Activated T-cell treated with anti-CD3 and anti-CD28 coated beads, Interleukin-2, amount 50 U/mL, for 72 hours (primary cell): ENCODE measurements at regions not wholly inside any gene's neighbourhood (a gene's known extent, or its start where the extent isn't known, plus 50 kb on each side); places are given as distances from the start of the nearest gene placed in this dataset.

ENCODE experiments used
- ATAC-seq, 2 donors: fragments of 150-1000 bp; cut with Tn5 transposase; replicated peaks in 1 of 2; 2 replicates each; pipeline ENCODE4 v1.10.0; 2021; ENCODE audit warnings: moderate library complexity in 2 of 2, mild to moderate bottlenecking in 1 of 2
- DNase-seq, 2 donors: peaks; one replicate each; pipeline ENCODE4 v3.0.0; 2021 to 2022; ENCODE audit warnings: mixed read lengths in 1 of 2
- H3K27ac Mint-ChIP-seq: one replicate; pipeline ENCODE4 v1.8.0; 2022; ENCODE audit warnings: mild to moderate bottlenecking, moderate library complexity, mixed read lengths
- H3K27me3 Mint-ChIP-seq: one replicate; pipeline ENCODE4 v1.8.0; 2022; ENCODE audit warnings: low read depth, mixed read lengths
- H3K36me3 Mint-ChIP-seq, 2 donors: one replicate each; pipeline ENCODE4 v1.8.0; 2022; ENCODE audit warnings: mixed read lengths in 2 of 2, mild to moderate bottlenecking in 1 of 2; ENCODE audit not compliant: insufficient read depth in 2 of 2
- H3K4me1 Mint-ChIP-seq: one replicate; pipeline ENCODE4 v1.8.0; 2022; ENCODE audit warnings: low read depth, mixed read lengths
- H3K4me3 Mint-ChIP-seq, 2 donors: one replicate each; pipeline ENCODE4 v1.8.0; 2022; ENCODE audit warnings: mild to moderate bottlenecking in 2 of 2, mixed read lengths in 2 of 2, moderate library complexity in 2 of 2
- H3K9me3 Mint-ChIP-seq, 2 donors: one replicate each; pipeline ENCODE4 v1.8.0; 2022; ENCODE audit warnings: mixed read lengths in 2 of 2

- H3K27ac Mint-ChIP-seq: no peak overlapping the region
- H3K4me3 Mint-ChIP-seq: no peak overlapping the region
- ATAC-seq (no peak), DNase-seq (no peak)
- no peaks in the 10 kb centered on the region for H3K27me3 Mint-ChIP-seq
- peaks cover 21% of the 10 kb centered on the region for H3K4me1 Mint-ChIP-seq
- H3K9me3 Mint-ChIP-seq: no peaks in the 10 kb centered on the region
- peaks cover 0 to 2% of the 10 kb centered on the region in 2 donors for H3K36me3 Mint-ChIP-seq
Measured at GRCh38 chr21:36232641-36233040, 76.0 kb downstream of the DOP1B start.

- ATAC-seq (no peak), DNase-seq (no peak)
- Mint-ChIP-seq H3K9me3 (no peaks in the 10 kb centered on the region), H3K4me1 (peaks cover 21% of the 10 kb centered on the region), H3K4me3 (no peak overlapping the region), H3K27ac (no peak overlapping the region), H3K36me3 (peaks cover 0 to 2% of the 10 kb centered on the region in 2 donors), H3K27me3 (no peaks in the 10 kb centered on the region)
Measured at GRCh38 chr21:36235058-36235582, 78.5 kb downstream of the DOP1B start.

GRCh38 chr21:36236052-36236730, 79.6 kb downstream of the DOP1B start:
- Mint-ChIP-seq H3K36me3 (peaks cover 0 to 2% of the 10 kb centered on the region in 2 donors), H3K4me3 (no peak overlapping the region), H3K27ac (peak overlapping the region; percentile 18), H3K9me3 (no peaks in the 10 kb centered on the region), H3K27me3 (no peaks in the 10 kb centered on the region), H3K4me1 (peaks cover 21% of the 10 kb centered on the region)
- ATAC-seq (no peak), DNase-seq (no peak)

- no peaks in the 10 kb centered on the region for H3K27me3 Mint-ChIP-seq
- H3K4me1 Mint-ChIP-seq: peaks cover 21% of the 10 kb centered on the region
- DNase-seq: no peak
- ATAC-seq: no peak
- H3K9me3 Mint-ChIP-seq: no peaks in the 10 kb centered on the region
- H3K36me3 Mint-ChIP-seq: peaks cover 0 to under 1% of the 10 kb centered on the region in 2 donors
- no peak overlapping the region for H3K4me3 Mint-ChIP-seq
- no peak overlapping the region for H3K27ac Mint-ChIP-seq
Measured at GRCh38 chr21:36237441-36237840, 80.8 kb downstream of the DOP1B start.

GRCh38 chr21:36239585-36239984, 80.4 kb upstream of the MORC3 start:
- Mint-ChIP-seq H3K4me1 (peaks cover 5% of the 10 kb centered on the region), H3K9me3 (no peaks in the 10 kb centered on the region), H3K4me3 (no peak overlapping the region), H3K27ac (no peak overlapping the region), H3K27me3 (no peaks in the 10 kb centered on the region), H3K36me3 (peaks cover 0 to 2% of the 10 kb centered on the region in 2 donors)
- DNase-seq: no peak
- no peak for ATAC-seq

GRCh38 chr21:36241717-36242116, 78.3 kb upstream of the MORC3 start:
- DNase-seq: no peak
- peaks cover 3 to 4% of the 10 kb centered on the region in 2 donors for H3K36me3 Mint-ChIP-seq

GRCh38 chr21:36245115-36245514, 74.9 kb upstream of the MORC3 start:
- Mint-ChIP-seq H3K4me1 (no peaks in the 10 kb centered on the region), H3K27me3 (no peaks in the 10 kb centered on the region), H3K27ac (no peak overlapping the region), H3K9me3 (no peaks in the 10 kb centered on the region), H3K36me3 (peaks cover 3 to 4% of the 10 kb centered on the region in 2 donors), H3K4me3 (no peak overlapping the region)
- ATAC-seq: no peak
- DNase-seq: no peak

More at GRCh38 chr21:36241717-36242116, 78.3 kb upstream of the MORC3 start:
- no peaks in the 10 kb centered on the region for H3K4me1 Mint-ChIP-seq
- no peak overlapping the region for H3K4me3 Mint-ChIP-seq
- no peaks in the 10 kb centered on the region for H3K27me3 Mint-ChIP-seq
- no peaks in the 10 kb centered on the region for H3K9me3 Mint-ChIP-seq
- H3K27ac Mint-ChIP-seq: no peak overlapping the region
- no peak for ATAC-seq

- Mint-ChIP-seq H3K4me3 (no peak overlapping the region), H3K4me1 (no peaks in the 10 kb centered on the region), H3K36me3 (peaks cover 3 to 4% of the 10 kb centered on the region in 2 donors), H3K27ac (no peak overlapping the region), H3K27me3 (no peaks in the 10 kb centered on the region), H3K9me3 (no peaks in the 10 kb centered on the region)
- DNase-seq (no peak), ATAC-seq (no peak)
Measured at GRCh38 chr21:36245649-36246048, 74.3 kb upstream of the MORC3 start.

GRCh38 chr21:36246080-36246631, 73.8 kb upstream of the MORC3 start:
- Mint-ChIP-seq H3K36me3 (peaks cover 3 to 4% of the 10 kb centered on the region in 2 donors), H3K27me3 (no peaks in the 10 kb centered on the region), H3K4me3 (no peak overlapping the region), H3K9me3 (no peaks in the 10 kb centered on the region), H3K4me1 (no peaks in the 10 kb centered on the region), H3K27ac (no peak overlapping the region)
- ATAC-seq (no peak), DNase-seq (no peak)

GRCh38 chr21:36247316-36248010, 72.5 kb upstream of the MORC3 start:
- Mint-ChIP-seq H3K4me1 (no peaks in the 10 kb centered on the region), H3K36me3 (peaks cover 3 to 4% of the 10 kb centered on the region in 2 donors), H3K27ac (no peak overlapping the region), H3K27me3 (no peaks in the 10 kb centered on the region), H3K9me3 (no peaks in the 10 kb centered on the region), H3K4me3 (no peak overlapping the region)
- ATAC-seq (no peak), DNase-seq (no peak)

GRCh38 chr21:36249576-36250422, 70.2 kb upstream of the MORC3 start:
- no peaks in the 10 kb centered on the region for H3K27me3 Mint-ChIP-seq
- ATAC-seq (no peak), DNase-seq (no peak)
- H3K4me1 Mint-ChIP-seq: peaks cover 13% of the 10 kb centered on the region
- H3K9me3 Mint-ChIP-seq: no peaks in the 10 kb centered on the region
- no peak overlapping the region for H3K4me3 Mint-ChIP-seq
- H3K27ac Mint-ChIP-seq: no peak overlapping the region
- peaks cover 1 to 3% of the 10 kb centered on the region in 2 donors for H3K36me3 Mint-ChIP-seq

GRCh38 chr21:36250423-36251075, 69.4 kb upstream of the MORC3 start:
- DNase-seq (no peak), ATAC-seq (no peak)
- Mint-ChIP-seq H3K27me3 (no peaks in the 10 kb centered on the region), H3K9me3 (no peaks in the 10 kb centered on the region), H3K4me3 (no peak overlapping the region), H3K4me1 (peaks cover 21% of the 10 kb centered on the region), H3K27ac (no peak overlapping the region), H3K36me3 (peaks cover 2 to 3% of the 10 kb centered on the region in 2 donors)
